ENCODE measurements at regions not wholly inside any gene's neighbourhood (a gene's known extent, or its start where the extent isn't known, plus 50 kb on each side); places are given as distances from the start of the nearest gene placed in this dataset.

- intact Hi-C loops (cut with micrococcal nuclease) (no loop called here), dilution Hi-C loops (cut with MboI; ENCODE audit: extremely low pct_ligation_motif_present, low sequenced_read_pairs) (no loop called here)
- H3K9me1 ChIP-seq (replicated peaks; ENCODE audit: control insufficient read depth, extremely low read depth, insufficient read depth, low read length) = no peaks in the 10 kb centered on the region
- H3K27ac ChIP-seq (ENCODE audit: insufficient read depth, low read depth, low read length) = no peak overlapping the region
- no peaks in the 10 kb centered on the region for H3K27me3 ChIP-seq (ENCODE audit: control insufficient read depth in 2 of 2, insufficient read depth in 2 of 2, low read length in 2 of 2)
- peaks cover under 1% of the 10 kb centered on the region for H3K9me3 ChIP-seq (replicated peaks; ENCODE audit: control insufficient read depth, insufficient read depth, low read length)
- DNase-seq (ENCODE audit: low read depth, low spot score) = no peak
- no TSS peak for BruUV-seq (replicated peaks)
- H2AFZ ChIP-seq (ENCODE audit: low read depth, low read length) = no peak overlapping the region
- TF ChIP-seq GATA2 (IDR thresholded peaks at IDR 0.05; ENCODE audit: insufficient read depth, insufficient read length, low read depth, low read length) (no peak), MYC (IDR thresholded peaks at IDR 0.05; ENCODE audit: low read depth, low read length) (no peak), FOS (IDR thresholded peaks at IDR 0.05; ENCODE audit: borderline replicate concordance, insufficient read depth, low read length) (no peak)
- FAIRE-seq = no peak
- CTCF ChIA-PET = no interaction called here
- no peak overlapping the region for H3K4me2 ChIP-seq (ENCODE audit: insufficient read depth, low read length)
- H3K36me3 ChIP-seq (ENCODE audit: control insufficient read depth in 2 of 2, extremely low read depth in 1 of 2, insufficient read depth in 2 of 2, low read length in 2 of 2) = no peaks in the 10 kb centered on the region
- H3K4me3 ChIP-seq (replicated peaks in 1 of 3; ENCODE audit: insufficient read depth in 1 of 3, low read depth in 1 of 3, low read length in 3 of 3) = no peak overlapping the region
- POLR2A ChIA-PET = no interaction called here
- no peaks in the 10 kb centered on the region for H3K79me2 ChIP-seq (ENCODE audit: control insufficient read depth, insufficient read depth, low read length)
- no peaks in the 10 kb centered on the region for H3K4me1 ChIP-seq (ENCODE audit: control insufficient read depth, extremely low read depth, insufficient read depth, low read length)
- H4K20me1 ChIP-seq (replicated peaks; ENCODE audit: control insufficient read depth, extremely low read depth, insufficient read depth, low read length) = no peaks in the 10 kb centered on the region
- H3K9ac ChIP-seq (replicated peaks; ENCODE audit: extremely low read depth, insufficient read depth, low read length) = no peak overlapping the region
These were observed 1928.2 kb upstream of the WWC1 start for GRCh38 chr5:166363087-166363760.

GRCh38 chr5:166365164-166365563 lies 1926.3 kb upstream of the WWC1 start:
- TF ChIP-seq JUN (IDR thresholded peaks at IDR 0.05; ENCODE audit: borderline replicate concordance, insufficient read depth, insufficient read length, low read depth) (no peak), POLR2A (IDR thresholded peaks at IDR 0.05; ENCODE audit: low read depth, low read length) (no peak), EZH2 (IDR thresholded peaks at IDR 0.05; ENCODE audit: borderline replicate concordance, low read depth, low read length, severe bottlenecking) (no peak), MYC (IDR thresholded peaks at IDR 0.05; ENCODE audit: low read depth, low read length) (no peak), GATA2 (IDR thresholded peaks at IDR 0.05; ENCODE audit: insufficient read depth, insufficient read length, low read depth, low read length) (no peak), POLR2AphosphoS5 (IDR thresholded peaks at IDR 0.05; ENCODE audit: insufficient read depth, low read depth, low read length) (no peak), FOS (IDR thresholded peaks at IDR 0.05; ENCODE audit: borderline replicate concordance, insufficient read depth, low read length) (no peak), CTCF (IDR thresholded peaks at IDR 0.05; ENCODE audit: extremely low read depth in 1 of 2, insufficient read depth in 1 of 2, low read depth in 1 of 2, low read length in 2 of 2) (no peak), MAX (IDR thresholded peaks at IDR 0.05; ENCODE audit: insufficient read depth, insufficient read length) (no peak)
- no peaks in the 10 kb centered on the region for H3K9me1 ChIP-seq (replicated peaks; ENCODE audit: control insufficient read depth, extremely low read depth, insufficient read depth, low read length)
- H3K27ac ChIP-seq (ENCODE audit: insufficient read depth, low read depth, low read length) = no peak overlapping the region
- H4K20me1 ChIP-seq (replicated peaks; ENCODE audit: control insufficient read depth, extremely low read depth, insufficient read depth, low read length) = no peaks in the 10 kb centered on the region
- no peak overlapping the region for H2AFZ ChIP-seq (ENCODE audit: low read depth, low read length)
- FAIRE-seq (no peak), DNase-seq (ENCODE audit: low read depth, low spot score) (no peak)
- BruUV-seq (replicated peaks) = no TSS peak
- H3K4me1 ChIP-seq (ENCODE audit: control insufficient read depth, extremely low read depth, insufficient read depth, low read length) = no peaks in the 10 kb centered on the region
- H3K9me3 ChIP-seq (replicated peaks; ENCODE audit: control insufficient read depth, insufficient read depth, low read length) = peaks cover 2% of the 10 kb centered on the region
- POLR2A ChIA-PET = no interaction called here
- intact Hi-C loops (cut with micrococcal nuclease) = no loop called here
- no peaks in the 10 kb centered on the region for H3K36me3 ChIP-seq (ENCODE audit: control insufficient read depth in 2 of 2, extremely low read depth in 1 of 2, insufficient read depth in 2 of 2, low read length in 2 of 2)
- dilution Hi-C loops (cut with MboI; ENCODE audit: extremely low pct_ligation_motif_present, low sequenced_read_pairs) = no loop called here
- H3K9ac ChIP-seq (replicated peaks; ENCODE audit: extremely low read depth, insufficient read depth, low read length) = no peak overlapping the region
- CTCF ChIA-PET = no interaction called here
- H3K4me3 ChIP-seq (replicated peaks in 1 of 3; ENCODE audit: insufficient read depth in 1 of 3, low read depth in 1 of 3, low read length in 3 of 3) = no peak overlapping the region
- no peaks in the 10 kb centered on the region for H3K27me3 ChIP-seq (ENCODE audit: control insufficient read depth in 2 of 2, insufficient read depth in 2 of 2, low read length in 2 of 2)
- H3K4me2 ChIP-seq (ENCODE audit: insufficient read depth, low read length) = no peak overlapping the region
- no peaks in the 10 kb centered on the region for H3K79me2 ChIP-seq (ENCODE audit: control insufficient read depth, insufficient read depth, low read length)

All from endothelial cell of umbilical vein (primary cell).